GM19324 (cell line): ENCODE measurements at regions not wholly inside any gene's neighbourhood (a gene's known extent, or its start where the extent isn't known, plus 50 kb on each side); places are given as distances from the start of the nearest gene placed in this dataset.
A peak's percentile ranks its signal among the peaks of the same experiment; 100 is the strongest.

Experiments
- ATAC-seq: cut with Tn5 transposase; IDR thresholded peaks from one replicate; pipeline ENCODE4 v1.9.1; 2021; ENCODE audit warnings: mild to moderate bottlenecking, moderate library complexity; ENCODE audit not compliant: unreplicated experiment, low FRiP score

- ATAC-seq: no peak
These were observed 51.1 kb upstream of the BEGAIN start for GRCh38 chr14:100638211-100638855.

DNA sequence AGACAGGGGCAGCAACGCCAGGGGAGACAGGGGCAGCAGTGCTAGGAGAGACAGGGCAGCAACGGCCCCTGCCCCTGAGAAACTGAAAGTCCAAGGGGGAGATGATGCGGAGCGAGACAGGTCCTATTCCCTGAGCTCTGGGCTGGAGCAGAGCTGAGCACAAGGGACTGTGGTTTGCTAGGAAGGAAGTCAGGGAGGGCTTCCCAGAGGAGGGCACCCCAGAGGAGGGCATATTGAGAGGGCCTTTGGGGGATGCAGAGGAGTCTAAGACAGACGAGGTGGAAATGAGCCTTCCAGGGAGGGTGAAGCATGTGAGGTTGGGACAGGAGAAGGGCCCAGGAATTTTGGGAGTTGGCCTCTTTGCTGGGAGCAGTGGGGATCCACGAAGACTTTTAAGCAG lies 52.1 kb upstream of the BEGAIN start:
- no peak for ATAC-seq

- ATAC-seq: peak; percentile 52
These were observed 53.5 kb upstream of the BEGAIN start for GRCh38 chr14:100640471-100641273.

GRCh38 chr14:100641274-100641860 lies 54.1 kb upstream of the BEGAIN start:
- ATAC-seq: no peak

GRCh38 chr14:100643426-100643825 lies 56.2 kb upstream of the BEGAIN start:
- no peak for ATAC-seq

GRCh38 chr14:100644383-100644782 lies 57.2 kb upstream of the BEGAIN start:
- ATAC-seq: no peak

DNA sequence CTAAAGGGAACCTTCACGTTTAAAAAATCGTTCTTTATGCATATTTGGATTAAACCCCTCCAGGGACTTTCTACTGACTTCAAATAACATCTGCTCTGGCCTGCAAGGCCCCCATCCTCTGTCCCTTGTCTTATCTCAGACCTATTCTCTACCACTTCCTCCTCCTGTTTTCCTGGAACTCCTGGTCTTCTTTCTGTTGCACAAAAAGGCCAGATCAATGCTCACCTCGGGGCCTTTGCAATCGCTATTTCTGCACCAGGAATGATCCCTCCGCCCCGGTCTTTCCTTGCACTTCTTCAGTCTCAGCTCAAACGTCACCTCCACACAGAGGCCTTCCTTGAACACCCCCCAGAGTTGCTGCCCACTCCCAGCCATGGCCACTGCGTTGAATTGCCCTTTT lies 57.6 kb upstream of the BEGAIN start:
- no peak for ATAC-seq

DNA sequence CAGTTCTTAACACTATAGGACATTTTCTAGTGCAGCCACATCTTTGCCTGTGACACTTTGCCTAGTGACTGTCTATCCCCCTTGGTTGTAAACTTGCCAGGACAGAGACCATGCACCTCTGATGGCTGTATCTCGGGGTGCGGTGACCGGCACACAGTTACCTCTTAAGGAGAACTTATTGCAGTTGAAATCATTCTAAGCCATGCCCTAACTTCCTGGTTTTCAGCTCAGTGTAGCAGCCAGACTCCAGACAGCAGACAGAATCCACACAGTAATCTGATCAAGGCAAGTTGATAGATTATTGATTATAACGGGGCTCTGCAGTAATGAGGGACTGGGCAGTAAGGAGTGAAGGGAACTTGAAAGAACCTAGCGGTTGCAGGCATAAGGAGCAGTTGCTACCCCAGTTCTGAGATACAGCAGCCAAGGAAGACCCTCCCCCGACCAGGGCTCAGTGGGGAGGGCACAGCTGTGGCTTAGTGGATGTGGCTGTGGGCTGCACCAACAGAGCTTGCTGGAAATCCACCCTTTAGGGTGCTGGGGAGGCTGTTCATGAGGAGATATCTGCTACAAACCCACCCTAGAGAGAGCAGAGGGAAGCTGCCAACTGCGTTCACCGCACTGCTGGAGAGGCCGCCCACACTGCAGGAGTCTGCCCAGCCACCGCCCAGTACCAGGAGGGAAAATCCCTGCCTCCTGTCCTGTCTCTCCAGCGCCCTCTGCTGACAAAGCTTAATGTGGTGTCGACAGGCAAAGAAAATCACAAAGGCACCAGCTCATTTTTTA lies 58.2 kb upstream of the BEGAIN start:
- ATAC-seq: no peak

GRCh38 chr14:100645982-100646314 lies 58.7 kb upstream of the BEGAIN start:
- no peak for ATAC-seq

GRCh38 chr14:100648474-100649172 lies 61.4 kb upstream of the BEGAIN start:
- no peak for ATAC-seq

- ATAC-seq: no peak
These were observed 61.9 kb upstream of the BEGAIN start for GRCh38 chr14:100649173-100649519.

- no peak for ATAC-seq
These were observed 64.8 kb upstream of the BEGAIN start for GRCh38 chr14:100651999-100652508.

- ATAC-seq: no peak
These were observed 65.5 kb upstream of the BEGAIN start for GRCh38 chr14:100652744-100653143.

- no peak for ATAC-seq
These were observed 66.2 kb upstream of the BEGAIN start for GRCh38 chr14:100653409-100653808.

DNA sequence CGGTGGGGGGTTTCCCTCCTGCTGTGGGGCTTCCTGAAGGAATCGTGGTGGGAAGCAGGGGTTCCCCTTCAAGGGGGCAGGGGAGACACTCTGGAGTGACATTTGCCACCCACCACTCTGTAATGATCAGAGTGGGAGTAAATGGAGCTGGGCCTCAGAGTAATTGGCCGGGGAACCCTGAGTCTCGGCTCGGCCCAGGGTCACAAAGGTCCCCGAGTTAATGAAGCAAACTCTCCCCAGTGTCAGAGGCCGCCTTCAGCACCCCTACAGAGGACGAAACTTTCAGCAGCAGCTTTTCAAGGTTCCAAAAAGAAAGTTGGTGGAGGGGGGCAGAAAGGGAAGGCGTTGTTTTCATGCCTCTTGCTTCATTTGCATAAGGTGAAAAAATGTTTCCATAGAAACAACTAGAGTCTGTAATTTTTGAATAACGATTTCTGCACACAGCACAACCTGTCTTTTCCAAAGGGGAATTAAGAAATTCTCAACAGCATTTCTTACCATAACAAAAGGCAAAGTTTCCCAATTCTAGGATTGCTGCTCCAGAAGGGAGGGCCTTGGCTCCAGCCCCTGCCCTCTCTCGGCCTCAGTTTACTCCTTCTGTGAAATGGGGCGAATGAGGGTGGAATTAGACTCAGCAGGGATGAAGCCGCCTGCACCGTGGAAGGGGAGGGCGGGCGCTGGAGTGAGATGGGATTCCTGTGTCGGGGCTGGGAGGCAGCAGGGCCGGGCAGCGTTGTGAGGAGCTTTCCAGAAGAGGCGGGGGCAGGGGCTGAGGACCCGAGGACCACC lies 67.0 kb upstream of the BEGAIN start:
- ATAC-seq: no peak

DNA sequence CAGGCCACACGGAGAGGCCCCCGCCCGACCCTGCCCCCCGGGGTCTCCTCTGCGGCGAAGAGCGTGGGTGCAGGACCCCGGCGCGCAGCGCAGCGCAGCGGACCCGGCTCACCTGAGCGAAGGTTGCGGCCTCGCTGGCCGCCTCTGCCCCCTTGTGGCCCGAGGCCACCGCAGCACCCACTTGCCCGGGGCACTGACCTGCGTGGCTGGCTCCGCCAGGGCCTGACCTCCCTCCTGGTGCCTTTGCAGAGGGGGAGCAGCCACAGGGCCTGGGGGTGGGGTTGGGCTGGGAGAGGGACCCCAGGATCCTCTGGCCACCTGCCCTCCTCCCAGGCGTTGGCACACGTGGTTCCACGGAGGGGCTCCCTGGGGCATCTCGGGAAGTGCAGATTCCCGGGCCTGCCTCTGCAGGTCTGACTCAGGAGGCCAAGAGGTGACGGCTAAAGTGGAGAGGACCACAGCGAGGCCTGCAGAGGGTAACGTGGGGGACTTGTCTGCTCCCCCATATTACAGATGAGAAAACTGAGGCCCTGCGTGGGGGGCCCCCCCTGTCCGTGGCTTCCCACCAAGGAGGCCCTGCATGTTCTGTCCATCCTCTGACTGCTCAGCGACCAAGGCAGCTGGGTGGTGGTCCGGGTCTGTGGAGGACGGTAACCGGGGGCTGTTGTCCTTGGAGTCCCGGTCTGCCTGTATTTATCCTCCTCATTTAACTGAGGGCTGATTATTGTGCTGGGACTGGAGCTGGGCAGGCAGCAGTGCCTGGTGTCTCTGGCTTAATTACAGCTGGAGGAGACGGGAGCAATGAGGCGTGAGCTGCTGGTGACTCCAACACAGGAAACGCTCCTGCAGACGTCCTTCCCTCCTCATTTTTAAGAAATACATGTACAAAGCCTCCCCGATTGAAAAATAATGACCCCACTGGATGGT lies 67.9 kb upstream of the BEGAIN start:
- ATAC-seq: no peak

DNA sequence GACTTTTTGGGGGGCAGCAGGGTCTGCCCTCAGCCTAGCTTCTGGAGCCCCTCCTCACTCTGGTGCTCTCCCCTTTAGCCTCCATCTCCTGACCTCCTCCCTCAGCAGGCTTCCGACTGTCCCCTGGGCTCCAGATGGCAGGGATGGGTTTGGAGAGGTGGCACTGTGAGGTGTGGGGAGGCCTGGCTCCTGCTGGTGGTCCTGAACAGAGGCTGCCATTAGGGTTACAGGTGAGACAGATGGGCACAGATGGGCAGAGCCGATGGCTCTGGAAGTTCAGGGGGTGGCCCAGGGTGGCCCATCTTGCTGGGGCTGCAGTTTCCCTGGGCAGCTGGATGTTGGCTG lies 68.5 kb upstream of the BEGAIN start:
- ATAC-seq: no peak

GRCh38 chr14:100656996-100657395 lies 69.7 kb upstream of the DLK1 start:
- ATAC-seq: no peak

DNA sequence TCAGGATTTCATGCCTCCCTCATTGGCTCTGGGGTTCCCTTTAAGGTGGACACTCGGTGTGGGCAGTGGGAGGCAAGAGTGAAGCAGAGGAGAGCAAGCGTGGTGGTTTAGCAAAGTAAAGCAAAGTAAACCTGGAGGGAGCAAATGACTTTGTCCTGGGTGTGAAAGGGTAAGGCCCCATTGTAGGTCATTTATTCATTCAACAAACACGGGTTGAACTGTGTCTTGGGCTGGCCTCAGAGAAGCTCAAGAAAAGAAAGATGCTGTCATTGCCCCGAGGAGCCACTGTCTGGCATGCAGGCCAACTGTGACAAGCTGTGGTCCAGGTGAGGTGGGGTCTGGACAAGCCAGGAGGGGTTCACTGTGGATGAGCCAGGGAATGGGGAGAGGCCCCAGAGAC lies 68.9 kb upstream of the DLK1 start:
- no peak for ATAC-seq
